ENCODE measurements at regions not wholly inside any gene's neighbourhood (a gene's known extent, or its start where the extent isn't known, plus 50 kb on each side); places are given as distances from the start of the nearest gene placed in this dataset.
"Not testable (repeated sequence)": the region's sequence is repeated elsewhere in the genome, so short reads cannot be mapped to it uniquely, and the experiment has no call there.

DNA sequence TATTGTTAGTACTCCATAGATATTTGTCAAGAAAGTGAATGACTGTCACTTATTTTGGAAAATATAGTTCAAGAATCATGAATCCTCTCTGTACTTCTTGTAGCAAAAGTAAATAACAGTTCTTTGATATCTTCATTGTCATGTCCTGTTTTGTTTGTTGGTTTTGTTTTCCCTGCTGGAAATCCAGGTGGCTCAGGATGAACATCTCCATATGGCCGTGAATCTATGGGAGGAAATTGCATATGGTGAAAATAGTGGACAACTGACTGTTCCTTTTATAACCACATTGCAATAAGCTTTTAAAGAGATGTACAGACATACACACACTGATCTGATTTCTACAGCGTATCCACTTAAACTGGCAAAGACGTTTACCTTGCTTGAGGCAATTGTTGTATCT lies 637.0 kb upstream of the RBFOX1 start:
- TF ChIP-seq EZH2 (IDR thresholded peaks at IDR 0.05; ENCODE audit: low read length): no peak
- TF ChIP-seq, protein P1, sequence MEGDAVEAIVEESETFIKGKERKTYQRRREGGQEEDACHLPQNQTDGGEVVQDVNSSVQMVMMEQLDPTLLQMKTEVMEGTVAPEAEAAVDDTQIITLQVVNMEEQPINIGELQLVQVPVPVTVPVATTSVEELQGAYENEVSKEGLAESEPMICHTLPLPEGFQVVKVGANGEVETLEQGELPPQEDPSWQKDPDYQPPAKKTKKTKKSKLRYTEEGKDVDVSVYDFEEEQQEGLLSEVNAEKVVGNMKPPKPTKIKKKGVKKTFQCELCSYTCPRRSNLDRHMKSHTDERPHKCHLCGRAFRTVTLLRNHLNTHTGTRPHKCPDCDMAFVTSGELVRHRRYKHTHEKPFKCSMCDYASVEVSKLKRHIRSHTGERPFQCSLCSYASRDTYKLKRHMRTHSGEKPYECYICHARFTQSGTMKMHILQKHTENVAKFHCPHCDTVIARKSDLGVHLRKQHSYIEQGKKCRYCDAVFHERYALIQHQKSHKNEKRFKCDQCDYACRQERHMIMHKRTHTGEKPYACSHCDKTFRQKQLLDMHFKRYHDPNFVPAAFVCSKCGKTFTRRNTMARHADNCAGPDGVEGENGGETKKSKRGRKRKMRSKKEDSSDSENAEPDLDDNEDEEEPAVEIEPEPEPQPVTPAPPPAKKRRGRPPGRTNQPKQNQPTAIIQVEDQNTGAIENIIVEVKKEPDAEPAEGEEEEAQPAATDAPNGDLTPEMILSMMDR (optimal IDR thresholded peaks at IDR 0.05 in 1 of 3, IDR thresholded peaks at IDR 0.05 in 1 of 3, conservative IDR thresholded peaks at IDR 0.05 in 1 of 3; ENCODE audit: extremely low read depth in 1 of 3, insufficient read depth in 2 of 3, low read length in 3 of 3): no peak
- no peak overlapping the region for H3K4me3 ChIP-seq (ENCODE audit: control insufficient read depth in 2 of 3, extremely low read depth in 1 of 3, insufficient read depth in 2 of 3, low read depth in 1 of 3, low read length in 3 of 3)
- H3K27ac ChIP-seq (ENCODE audit: control insufficient read depth, insufficient read depth, low read length): no peak overlapping the region
- no peaks in the 10 kb centered on the region for H3K79me2 ChIP-seq (ENCODE audit: control insufficient read depth, insufficient read depth, low read length)
- dilution Hi-C loops (cut with MboI; ENCODE audit: extremely low pct_ligation_motif_present, low sequenced_read_pairs): no loop called here
- DNase-seq (ENCODE audit: low read depth, low spot score): no peak
- H2AFZ ChIP-seq (ENCODE audit: control insufficient read depth, low read length): no peak overlapping the region
- H4K20me1 ChIP-seq (ENCODE audit: control insufficient read depth, extremely low read depth, insufficient read depth, low read length): no peaks in the 10 kb centered on the region
- no peaks in the 10 kb centered on the region for H3K27me3 ChIP-seq (ENCODE audit: control insufficient read depth, extremely low read depth, insufficient read depth, low read length)
- peaks cover 19% of the 10 kb centered on the region for H3K9me3 ChIP-seq (ENCODE audit: control insufficient read depth, low read depth, low read length)
- no peak overlapping the region for H3K9ac ChIP-seq (ENCODE audit: control insufficient read depth, extremely low read depth, insufficient read depth, low read length)
- no peaks in the 10 kb centered on the region for H3K9me1 ChIP-seq (ENCODE audit: control insufficient read depth, extremely low read depth, insufficient read depth, low read length)
- H3K36me3 ChIP-seq (ENCODE audit: control insufficient read depth in 2 of 2, extremely low read depth in 1 of 2, insufficient read depth in 2 of 2, low read length in 2 of 2): no peaks in the 10 kb centered on the region
- H3K4me2 ChIP-seq (ENCODE audit: control insufficient read depth, extremely low read depth, insufficient read depth, low read depth, low read length): no peak overlapping the region
- FAIRE-seq: no peak
- no peaks in the 10 kb centered on the region for H3K4me1 ChIP-seq (ENCODE audit: control insufficient read depth, extremely low read depth, insufficient read depth, low read length)

DNA sequence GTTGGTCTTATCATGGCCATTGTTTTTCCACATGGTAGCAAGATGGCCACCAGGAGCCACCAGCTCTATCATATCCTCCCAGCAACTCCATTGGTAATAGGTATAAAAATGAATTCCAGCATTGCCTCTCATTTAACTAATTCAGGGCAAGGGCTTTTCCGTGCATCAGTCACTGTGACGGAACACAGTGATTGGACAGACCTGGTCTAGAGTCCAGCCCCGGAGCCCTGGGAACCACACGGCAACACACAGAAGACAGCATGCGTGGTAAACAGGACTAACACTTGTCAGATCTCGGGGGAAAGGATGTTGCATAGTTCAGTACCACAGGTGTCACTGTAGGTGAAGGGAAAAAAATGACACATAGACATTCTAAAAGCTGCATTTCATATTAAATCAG lies 638.0 kb upstream of the RBFOX1 start:
- no peaks in the 10 kb centered on the region for H3K4me1 ChIP-seq (ENCODE audit: control insufficient read depth, extremely low read depth, insufficient read depth, low read length)
- DNase-seq (ENCODE audit: low read depth, low spot score) (no peak), FAIRE-seq (no peak)
- H3K36me3 ChIP-seq (ENCODE audit: control insufficient read depth in 2 of 2, extremely low read depth in 1 of 2, insufficient read depth in 2 of 2, low read length in 2 of 2): no peaks in the 10 kb centered on the region
- H3K4me3 ChIP-seq (ENCODE audit: control insufficient read depth in 2 of 3, extremely low read depth in 1 of 3, insufficient read depth in 2 of 3, low read depth in 1 of 3, low read length in 3 of 3): no peak overlapping the region
- no peaks in the 10 kb centered on the region for H3K27me3 ChIP-seq (ENCODE audit: control insufficient read depth, extremely low read depth, insufficient read depth, low read length)
- H3K4me2 ChIP-seq (ENCODE audit: control insufficient read depth, extremely low read depth, insufficient read depth, low read depth, low read length): no peak overlapping the region
- H4K20me1 ChIP-seq (ENCODE audit: control insufficient read depth, extremely low read depth, insufficient read depth, low read length): no peaks in the 10 kb centered on the region
- no peak overlapping the region for H3K27ac ChIP-seq (ENCODE audit: control insufficient read depth, insufficient read depth, low read length)
- no peak overlapping the region for H3K9ac ChIP-seq (ENCODE audit: control insufficient read depth, extremely low read depth, insufficient read depth, low read length)
- TF ChIP-seq, protein P1 (optimal IDR thresholded peaks at IDR 0.05 in 1 of 3, IDR thresholded peaks at IDR 0.05 in 1 of 3, conservative IDR thresholded peaks at IDR 0.05 in 1 of 3; ENCODE audit: extremely low read depth in 1 of 3, insufficient read depth in 2 of 3, low read length in 3 of 3): no peak
- no peak for TF ChIP-seq EZH2 (IDR thresholded peaks at IDR 0.05; ENCODE audit: low read length)
- H3K9me3 ChIP-seq (ENCODE audit: control insufficient read depth, low read depth, low read length): peaks cover 19% of the 10 kb centered on the region
- dilution Hi-C loops (cut with MboI; ENCODE audit: extremely low pct_ligation_motif_present, low sequenced_read_pairs): no loop called here
- H2AFZ ChIP-seq (ENCODE audit: control insufficient read depth, low read length): no peak overlapping the region
- H3K79me2 ChIP-seq (ENCODE audit: control insufficient read depth, insufficient read depth, low read length): no peaks in the 10 kb centered on the region
- H3K9me1 ChIP-seq (ENCODE audit: control insufficient read depth, extremely low read depth, insufficient read depth, low read length): no peaks in the 10 kb centered on the region

DNA sequence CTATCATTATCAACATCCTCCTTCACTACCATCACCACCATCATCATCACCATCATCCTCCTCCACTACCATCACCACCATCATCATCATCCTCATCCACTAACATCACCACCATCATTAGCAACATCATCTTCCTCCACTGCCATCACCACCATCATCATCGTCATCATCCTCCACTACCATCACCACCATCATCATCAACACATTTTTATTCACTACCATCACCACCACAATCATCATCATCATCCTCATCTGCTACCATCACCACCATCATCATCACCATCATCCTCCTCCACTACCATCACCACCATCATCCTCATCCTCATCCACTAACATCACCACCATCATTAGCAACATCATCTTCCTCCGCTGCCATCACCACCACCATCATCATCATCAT lies 639.2 kb upstream of the RBFOX1 start:
- H3K36me3 ChIP-seq (ENCODE audit: control insufficient read depth in 2 of 2, extremely low read depth in 1 of 2, insufficient read depth in 2 of 2, low read length in 2 of 2); H3K4me1 ChIP-seq (ENCODE audit: control insufficient read depth, extremely low read depth, insufficient read depth, low read length); H3K4me2 ChIP-seq (ENCODE audit: control insufficient read depth, extremely low read depth, insufficient read depth, low read depth, low read length); FAIRE-seq; H3K9ac ChIP-seq (ENCODE audit: control insufficient read depth, extremely low read depth, insufficient read depth, low read length); H3K4me3 ChIP-seq (ENCODE audit: control insufficient read depth in 2 of 3, extremely low read depth in 1 of 3, insufficient read depth in 2 of 3, low read depth in 1 of 3, low read length in 3 of 3); H3K79me2 ChIP-seq (ENCODE audit: control insufficient read depth, insufficient read depth, low read length); H4K20me1 ChIP-seq (ENCODE audit: control insufficient read depth, extremely low read depth, insufficient read depth, low read length); H3K9me1 ChIP-seq (ENCODE audit: control insufficient read depth, extremely low read depth, insufficient read depth, low read length); DNase-seq (ENCODE audit: low read depth, low spot score); H2AFZ ChIP-seq (ENCODE audit: control insufficient read depth, low read length); dilution Hi-C loops (cut with MboI; ENCODE audit: extremely low pct_ligation_motif_present, low sequenced_read_pairs); H3K27me3 ChIP-seq (ENCODE audit: control insufficient read depth, extremely low read depth, insufficient read depth, low read length); H3K27ac ChIP-seq (ENCODE audit: control insufficient read depth, insufficient read depth, low read length): not testable (repeated sequence)
- H3K9me3 ChIP-seq (ENCODE audit: control insufficient read depth, low read depth, low read length): peaks cover 15% of the 10 kb centered on the region

Measured in keratinocyte (primary cell).